Karpas-422 (cell line): ENCODE measurements at regions not wholly inside any gene's neighbourhood (a gene's known extent, or its start where the extent isn't known, plus 50 kb on each side); places are given as distances from the start of the nearest gene placed in this dataset.

Experiments
- DNase-seq: peaks from one replicate; pipeline ENCODE4 v3.0.0-alpha.2; 2015
- H2AFZ ChIP-seq: fragments of 200-600 bp; sonication (generic); 2 replicates; pipeline ENCODE4 v1.6.1; 2014; ENCODE audit warnings: antibody characterized with exemption, low read length, mixed read lengths
- H3K27ac ChIP-seq: fragments of 200-600 bp; sonication (generic); 2 replicates; pipeline ENCODE4 v1.5.1; 2014; ENCODE audit warnings: mild to moderate bottlenecking, low read length, moderate library complexity
- H3K27me3 ChIP-seq: fragments of 200-600 bp; sonication (generic); 2 replicates; pipeline ENCODE4 v1.6.1; 2014; ENCODE audit warnings: low read length, mixed read lengths
- H3K36me3 ChIP-seq: fragments of 200-600 bp; sonication (generic); 2 replicates; pipeline ENCODE4 v1.6.1; 2014; ENCODE audit warnings: low read length, mixed read lengths; ENCODE audit not compliant: insufficient read depth
- H3K4me1 ChIP-seq: fragments of 200-600 bp; sonication (generic); 2 replicates; pipeline ENCODE4 v1.6.1; 2014; ENCODE audit warnings: mild to moderate bottlenecking, low read length, mixed read lengths
- H3K4me2 ChIP-seq: fragments of 200-600 bp; sonication (generic); 2 replicates; pipeline ENCODE4 v1.6.1; 2014; ENCODE audit warnings: low read length, low read depth, mild to moderate bottlenecking; ENCODE audit not compliant: poor library complexity, severe bottlenecking
- H3K4me3 ChIP-seq: fragments of 200-600 bp; sonication (generic); 2 replicates; pipeline ENCODE4 v1.5.1; 2014; ENCODE audit warnings: mild to moderate bottlenecking, antibody characterized with exemption, low read length, mixed read lengths
- H3K79me2 ChIP-seq: fragments of 200-600 bp; sonication (generic); 2 replicates; pipeline ENCODE4 v1.6.1; 2014; ENCODE audit warnings: mild to moderate bottlenecking, low read length, mixed read lengths
- H3K9ac ChIP-seq: fragments of 200-600 bp; sonication (generic); 2 replicates; pipeline ENCODE4 v1.6.0; 2014; ENCODE audit warnings: low read length
- H3K9me2 ChIP-seq: fragments of 200-600 bp; sonication (generic), shearing (Covaris generic); replicated peaks from 2 replicates; pipeline ENCODE4 v1.6.0; 2014; ENCODE audit warnings: mild to moderate bottlenecking, low read length, moderate library complexity; ENCODE audit not compliant: insufficient read depth
- H3K9me3 ChIP-seq: fragments of 300-700, 200-600 bp; sonication (generic); 2 replicates; pipeline ENCODE4 v1.6.1; 2014; ENCODE audit warnings: low read length, mixed read lengths
- H4K20me1 ChIP-seq: fragments of 200-600 bp; sonication (generic); 2 replicates; pipeline ENCODE4 v1.6.1; 2014; ENCODE audit warnings: mild to moderate bottlenecking, antibody characterized with exemption, low read length, low read depth; ENCODE audit not compliant: insufficient read depth

DNA sequence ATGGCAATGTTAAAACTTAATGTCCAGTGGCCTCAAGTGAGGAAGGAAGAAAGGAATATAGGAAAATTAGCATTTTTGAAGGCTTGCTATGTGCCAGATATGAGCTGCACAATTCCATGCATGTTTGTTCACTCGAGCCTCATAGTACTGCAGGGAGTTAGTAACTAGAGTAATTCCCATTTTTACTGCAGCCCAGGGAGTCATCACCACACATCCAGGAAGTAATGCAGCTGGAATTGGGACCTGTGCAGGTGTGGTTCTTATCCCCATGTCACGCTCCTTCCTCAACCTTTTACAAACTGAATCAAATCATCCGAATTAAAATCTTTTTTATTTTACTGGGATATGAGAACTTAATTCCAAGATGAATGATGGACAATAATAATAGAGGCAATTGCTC lies 149.5 kb upstream of the MAFB start:
- no peaks in the 10 kb centered on the region for H3K9me2 ChIP-seq
- H3K9ac ChIP-seq, result no peak overlapping the region
- no peaks in the 10 kb centered on the region for H3K27me3 ChIP-seq
- H3K4me3 ChIP-seq, result no peak overlapping the region
- no peak overlapping the region for H3K4me2 ChIP-seq
- H3K79me2 ChIP-seq, result no peaks in the 10 kb centered on the region
- H4K20me1 ChIP-seq, result no peaks in the 10 kb centered on the region
- no peak overlapping the region for H3K27ac ChIP-seq
- DNase-seq, result no peak
- no peaks in the 10 kb centered on the region for H3K4me1 ChIP-seq
- H2AFZ ChIP-seq, result no peak overlapping the region
- H3K9me3 ChIP-seq, result no peaks in the 10 kb centered on the region
- H3K36me3 ChIP-seq, result no peaks in the 10 kb centered on the region

DNA sequence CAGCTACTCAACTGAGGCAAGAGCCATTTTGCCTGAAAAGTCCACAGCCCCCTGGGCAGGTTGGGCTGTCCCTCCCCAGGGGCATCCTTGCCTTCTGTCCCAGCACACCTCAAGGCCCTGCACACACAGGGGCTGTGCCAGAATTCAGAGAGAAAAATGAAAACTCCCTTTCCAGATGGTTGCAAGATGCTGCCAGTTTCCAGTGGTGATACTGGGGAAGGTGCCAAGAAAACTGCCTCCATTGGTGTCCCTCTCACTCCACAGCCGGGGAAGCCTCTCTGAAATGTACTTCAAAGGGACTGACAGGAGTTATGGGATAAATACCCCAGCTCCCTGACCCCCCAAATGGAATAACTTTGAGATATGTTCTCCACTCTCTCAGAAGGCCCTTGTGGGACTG lies 154.2 kb upstream of the MAFB start:
- H3K27me3 ChIP-seq, result no peaks in the 10 kb centered on the region
- no peaks in the 10 kb centered on the region for H3K9me3 ChIP-seq
- H3K9me2 ChIP-seq, result no peaks in the 10 kb centered on the region
- no peak for DNase-seq
- H4K20me1 ChIP-seq, result no peaks in the 10 kb centered on the region
- H3K4me1 ChIP-seq, result no peaks in the 10 kb centered on the region
- no peak overlapping the region for H3K4me2 ChIP-seq
- no peaks in the 10 kb centered on the region for H3K79me2 ChIP-seq
- no peak overlapping the region for H3K4me3 ChIP-seq
- H2AFZ ChIP-seq, result no peak overlapping the region
- no peak overlapping the region for H3K27ac ChIP-seq
- no peaks in the 10 kb centered on the region for H3K36me3 ChIP-seq
- no peak overlapping the region for H3K9ac ChIP-seq

DNA sequence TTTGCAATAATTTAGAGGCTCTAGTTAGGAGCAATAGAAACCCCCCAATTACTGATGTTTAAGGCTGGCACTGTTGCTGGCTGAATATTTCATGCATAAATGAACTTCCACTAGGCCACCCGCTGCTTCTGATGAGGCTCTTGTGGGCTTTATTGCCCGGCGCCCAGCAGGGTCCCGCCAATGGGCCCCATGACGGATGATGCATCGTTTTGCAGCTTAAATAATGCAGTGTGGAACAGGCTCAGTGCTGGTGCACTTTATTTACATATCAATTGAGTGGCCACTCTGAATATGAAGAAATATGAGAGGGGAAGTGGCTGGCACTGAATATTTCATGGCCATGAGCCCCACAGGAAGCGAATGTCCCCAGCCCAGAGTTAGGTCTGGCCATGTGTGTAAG lies 155.3 kb upstream of the MAFB start:
- no peaks in the 10 kb centered on the region for H3K36me3 ChIP-seq
- DNase-seq, result no peak
- no peaks in the 10 kb centered on the region for H3K9me3 ChIP-seq
- H3K4me1 ChIP-seq, result no peaks in the 10 kb centered on the region
- H2AFZ ChIP-seq, result no peak overlapping the region
- H3K79me2 ChIP-seq, result no peaks in the 10 kb centered on the region
- H4K20me1 ChIP-seq, result no peaks in the 10 kb centered on the region
- no peak overlapping the region for H3K27ac ChIP-seq
- H3K9ac ChIP-seq, result no peak overlapping the region
- no peak overlapping the region for H3K4me2 ChIP-seq
- H3K9me2 ChIP-seq, result no peaks in the 10 kb centered on the region
- no peaks in the 10 kb centered on the region for H3K27me3 ChIP-seq
- H3K4me3 ChIP-seq, result no peak overlapping the region

DNA sequence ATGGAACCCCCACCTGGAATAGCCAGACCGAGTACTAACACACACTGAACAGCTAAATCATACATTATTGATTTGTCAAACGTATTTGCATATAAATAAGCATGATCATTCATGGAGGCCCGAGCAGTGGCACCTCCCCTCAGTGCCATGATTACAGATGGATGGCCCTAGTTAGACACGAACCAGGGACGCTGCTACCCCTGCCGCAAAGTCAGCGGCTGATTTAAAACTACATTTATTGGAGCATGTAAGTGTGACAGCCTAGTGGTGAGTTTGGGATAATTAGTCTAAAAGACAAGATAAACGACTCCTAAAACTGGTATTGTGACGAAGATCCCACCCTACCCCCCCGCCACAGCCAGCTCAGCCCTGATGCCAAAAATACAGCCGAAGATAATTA lies 159.1 kb upstream of the MAFB start:
- no peaks in the 10 kb centered on the region for H3K9me2 ChIP-seq
- no peaks in the 10 kb centered on the region for H4K20me1 ChIP-seq
- no peaks in the 10 kb centered on the region for H3K79me2 ChIP-seq
- no peak overlapping the region for H2AFZ ChIP-seq
- H3K9ac ChIP-seq, result no peak overlapping the region
- no peaks in the 10 kb centered on the region for H3K27me3 ChIP-seq
- H3K4me1 ChIP-seq, result no peaks in the 10 kb centered on the region
- no peak overlapping the region for H3K4me3 ChIP-seq
- H3K36me3 ChIP-seq, result no peaks in the 10 kb centered on the region
- no peak for DNase-seq
- no peak overlapping the region for H3K27ac ChIP-seq
- H3K9me3 ChIP-seq, result no peaks in the 10 kb centered on the region
- H3K4me2 ChIP-seq, result no peak overlapping the region

DNA sequence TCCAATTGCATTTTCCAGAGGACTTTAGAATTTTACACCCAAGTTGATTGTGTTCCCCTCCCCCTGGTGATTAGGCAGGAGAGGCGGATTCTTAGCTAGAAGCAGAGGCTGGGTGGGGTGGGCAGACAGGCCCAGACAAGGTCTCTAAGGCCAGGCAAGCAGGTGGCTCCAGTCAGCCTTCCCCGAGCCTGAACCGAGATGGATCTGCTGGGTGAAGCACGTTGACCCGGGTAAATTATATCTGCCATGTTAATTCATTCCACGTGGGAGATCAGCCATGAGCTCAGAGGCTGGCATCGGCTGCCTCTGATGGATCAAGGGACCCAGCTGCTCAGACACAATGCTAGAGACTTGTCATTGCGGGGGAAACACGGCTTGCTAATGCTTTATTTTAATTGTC lies 159.5 kb upstream of the MAFB start:
- no peaks in the 10 kb centered on the region for H3K79me2 ChIP-seq
- H3K36me3 ChIP-seq, result no peaks in the 10 kb centered on the region
- H4K20me1 ChIP-seq, result no peaks in the 10 kb centered on the region
- no peaks in the 10 kb centered on the region for H3K9me3 ChIP-seq
- H3K4me1 ChIP-seq, result no peaks in the 10 kb centered on the region
- H2AFZ ChIP-seq, result no peak overlapping the region
- no peak overlapping the region for H3K27ac ChIP-seq
- no peak overlapping the region for H3K4me2 ChIP-seq
- H3K27me3 ChIP-seq, result no peaks in the 10 kb centered on the region
- no peak for DNase-seq
- no peak overlapping the region for H3K4me3 ChIP-seq
- no peak overlapping the region for H3K9ac ChIP-seq
- no peaks in the 10 kb centered on the region for H3K9me2 ChIP-seq

DNA sequence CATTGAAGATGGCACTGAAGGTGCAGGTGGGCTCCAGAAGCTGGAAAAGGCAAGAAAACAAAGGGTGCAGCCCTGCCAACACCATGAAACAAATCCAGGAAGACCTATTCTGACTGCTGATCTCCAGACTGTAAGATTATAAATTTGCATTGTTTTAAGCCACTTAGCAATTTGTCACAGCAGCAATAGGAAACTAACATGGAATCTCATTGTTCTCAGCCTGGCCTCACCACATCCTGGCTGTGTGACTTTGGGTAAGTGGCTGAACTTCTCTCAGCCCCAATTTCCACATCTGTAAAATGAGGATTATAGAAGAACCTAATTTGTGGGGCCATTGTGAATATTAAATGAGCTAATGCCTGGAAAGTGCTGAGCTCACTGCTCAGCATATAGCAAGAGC lies 160.4 kb upstream of the MAFB start:
- Histone ChIP-seq H3K9me2 (no peaks in the 10 kb centered on the region), H3K27ac (no peak overlapping the region), H3K9me3 (no peaks in the 10 kb centered on the region), H4K20me1 (no peaks in the 10 kb centered on the region), H3K79me2 (no peaks in the 10 kb centered on the region), H3K36me3 (no peaks in the 10 kb centered on the region), H3K4me3 (no peak overlapping the region), H2AFZ (no peak overlapping the region), H3K4me1 (no peaks in the 10 kb centered on the region), H3K9ac (no peak overlapping the region), H3K4me2 (no peak overlapping the region), H3K27me3 (no peaks in the 10 kb centered on the region)
- DNase-seq, result no peak

DNA sequence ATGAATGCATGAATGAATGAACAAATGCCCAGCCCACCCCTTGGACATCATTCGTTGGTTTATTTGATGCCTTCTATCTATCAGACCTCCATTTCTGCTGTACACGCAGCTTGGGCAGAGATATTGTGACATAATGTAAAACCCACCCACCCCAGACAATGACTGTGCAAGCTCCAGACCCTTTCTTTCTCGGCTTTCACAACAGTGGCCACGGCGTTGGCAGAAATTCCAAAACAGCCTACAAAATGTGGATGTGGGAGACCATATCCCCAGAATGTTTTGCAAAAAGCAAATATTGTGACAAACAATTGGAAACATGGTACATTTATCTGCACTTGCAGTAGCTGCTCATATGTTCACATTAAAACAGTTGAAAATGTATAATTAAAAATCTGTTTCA lies 162.0 kb upstream of the MAFB start:
- Histone ChIP-seq H3K36me3 (no peaks in the 10 kb centered on the region), H3K27me3 (no peaks in the 10 kb centered on the region), H3K9ac (no peak overlapping the region), H3K9me3 (no peaks in the 10 kb centered on the region), H3K4me1 (no peaks in the 10 kb centered on the region), H3K4me3 (no peak overlapping the region), H3K9me2 (no peaks in the 10 kb centered on the region), H3K27ac (no peak overlapping the region), H3K79me2 (no peaks in the 10 kb centered on the region), H4K20me1 (no peaks in the 10 kb centered on the region), H2AFZ (no peak overlapping the region), H3K4me2 (no peak overlapping the region)
- DNase-seq, result no peak

DNA sequence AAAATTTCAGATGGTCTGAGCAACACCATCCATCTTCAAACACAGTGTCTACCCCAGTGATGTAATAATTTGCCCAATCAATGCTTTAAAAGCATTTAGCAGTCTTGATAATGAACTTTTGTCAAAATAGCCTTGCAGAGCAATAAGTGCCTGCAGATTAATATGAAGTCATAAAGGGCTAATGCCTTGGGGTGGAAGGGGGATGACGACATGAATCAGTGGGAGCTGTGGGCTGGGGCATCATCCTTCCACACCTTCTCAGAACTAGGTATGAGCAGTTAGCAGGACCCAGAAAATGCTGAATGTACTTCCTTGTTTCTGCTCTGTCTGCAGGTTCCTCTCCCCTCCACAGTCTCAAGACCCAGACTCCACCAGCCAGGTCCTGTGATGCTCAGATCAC lies 166.2 kb upstream of the MAFB start:
- Histone ChIP-seq H3K4me2 (no peak overlapping the region), H3K27me3 (no peaks in the 10 kb centered on the region), H3K9ac (no peak overlapping the region), H2AFZ (no peak overlapping the region), H3K4me1 (no peaks in the 10 kb centered on the region), H3K27ac (no peak overlapping the region), H4K20me1 (no peaks in the 10 kb centered on the region), H3K4me3 (no peak overlapping the region), H3K9me3 (no peaks in the 10 kb centered on the region), H3K9me2 (no peaks in the 10 kb centered on the region), H3K36me3 (no peaks in the 10 kb centered on the region), H3K79me2 (no peaks in the 10 kb centered on the region)
- peak; percentile 46 for DNase-seq

DNA sequence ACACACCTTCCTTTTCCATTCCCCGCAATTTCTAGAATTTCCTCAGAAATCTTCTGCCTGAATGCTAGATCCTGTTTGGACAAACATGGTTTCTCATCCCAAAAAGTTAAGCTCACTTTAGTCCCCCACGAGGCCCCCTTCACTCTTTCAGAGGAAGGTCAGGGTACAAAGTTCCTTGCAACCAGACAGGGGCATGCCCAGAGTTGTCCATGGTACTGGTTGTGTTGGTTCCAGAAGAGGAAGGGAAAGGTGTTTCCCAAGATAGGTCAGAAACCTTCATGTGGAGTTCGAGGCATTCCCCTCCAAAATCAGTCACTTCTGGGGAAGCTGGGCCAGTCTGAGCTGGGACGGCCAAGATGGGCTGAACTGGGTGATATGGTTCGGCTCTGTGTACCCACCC lies 167.6 kb upstream of the MAFB start:
- DNase-seq, result no peak
- H3K36me3 ChIP-seq, result no peaks in the 10 kb centered on the region
- H3K4me2 ChIP-seq, result no peak overlapping the region
- H3K9ac ChIP-seq, result no peak overlapping the region
- H3K27me3 ChIP-seq, result no peaks in the 10 kb centered on the region
- H2AFZ ChIP-seq, result no peak overlapping the region
- no peak overlapping the region for H3K4me3 ChIP-seq
- no peaks in the 10 kb centered on the region for H3K9me3 ChIP-seq
- no peaks in the 10 kb centered on the region for H4K20me1 ChIP-seq
- no peak overlapping the region for H3K27ac ChIP-seq
- H3K79me2 ChIP-seq, result no peaks in the 10 kb centered on the region
- no peaks in the 10 kb centered on the region for H3K4me1 ChIP-seq
- no peaks in the 10 kb centered on the region for H3K9me2 ChIP-seq
